SK-N-MC (cell line): ENCODE measurements at regions not wholly inside any gene's neighbourhood (a gene's known extent, or its start where the extent isn't known, plus 50 kb on each side); places are given as distances from the start of the nearest gene placed in this dataset.

ENCODE experiments used
- EZH2 ChIP-seq: fragments of 200-600 bp; sonication (generic); IDR thresholded peaks from one replicate; pipeline ENCODE4 v1.6.1; 2017; ENCODE audit warnings: antibody characterized with exemption
- POLR2AphosphoS5 ChIP-seq: IDR thresholded peaks from 2 replicates; pipeline ENCODE4 v1.6.1; 2012; ENCODE audit warnings: mild to moderate bottlenecking, low read depth, low read length, borderline replicate concordance

- no peak for TF ChIP-seq POLR2AphosphoS5
- no peak for TF ChIP-seq EZH2
Measured at GRCh38 chr6:1217396-1217795, 94.5 kb upstream of the FOXQ1 start.
